ENCODE measurements at regions not wholly inside any gene's neighbourhood (a gene's known extent, or its start where the extent isn't known, plus 50 kb on each side); places are given as distances from the start of the nearest gene placed in this dataset.

- DNase-seq = no peak
Observed at GRCh38 chr1:232110281-232111090, 483.9 kb downstream of the DISC1 start.

GRCh38 chr1:232109391-232109790, 482.8 kb downstream of the DISC1 start:
- DNase-seq = no peak

- no peak for DNase-seq
Observed at GRCh38 chr1:232108598-232108997, 482.0 kb downstream of the DISC1 start.

- DNase-seq = no peak
Observed at GRCh38 chr1:232106415-232106814, 479.8 kb downstream of the DISC1 start.

- DNase-seq = no peak
Observed at GRCh38 chr1:232105561-232105960, 479.0 kb downstream of the DISC1 start.

GRCh38 chr1:232101231-232101630, 474.6 kb downstream of the DISC1 start:
- no peak for DNase-seq

- DNase-seq = no peak
Observed at GRCh38 chr1:232096751-232097150, 470.2 kb downstream of the DISC1 start.
